ENCODE measurements at regions not wholly inside any gene's neighbourhood (a gene's known extent, or its start where the extent isn't known, plus 50 kb on each side); places are given as distances from the start of the nearest gene placed in this dataset.
"Not testable (repeated sequence)": the region's sequence is repeated elsewhere in the genome, so short reads cannot be mapped to it uniquely, and the experiment has no call there.

GRCh38 chr14:21875791-21876190 is 202.2 kb upstream of the OR4E1 start:
- DNase-seq, result no peak

- DNase-seq, result no peak
Observed at GRCh38 chr14:21874946-21875345, 201.3 kb upstream of the OR4E1 start.

- DNase-seq, result no peak
Observed at GRCh38 chr14:21874167-21874566, 200.5 kb upstream of the OR4E1 start.

- peak; percentile 36 to 41 for DNase-seq
Observed at GRCh38 chr14:21868442-21869046, 194.9 kb upstream of the OR4E1 start.

GRCh38 chr14:21867541-21867940 is 193.9 kb upstream of the OR4E1 start:
- no peak for DNase-seq

GRCh38 chr14:21866479-21866878 is 192.9 kb upstream of the OR4E1 start:
- no peak for DNase-seq

- DNase-seq, result no peak
Observed at GRCh38 chr14:21863289-21863688, 189.7 kb upstream of the OR4E1 start.

GRCh38 chr14:21861153-21861552 is 187.5 kb upstream of the OR4E1 start:
- no peak for DNase-seq

GRCh38 chr14:21860172-21860571 is 186.6 kb upstream of the OR4E1 start:
- peak; percentile 39 to 40 for DNase-seq

GRCh38 chr14:21852775-21853174 is 179.2 kb upstream of the OR4E1 start:
- no peak for DNase-seq

- peak; percentile 31 to 59 for DNase-seq
Observed at GRCh38 chr14:21852061-21852664, 178.5 kb upstream of the OR4E1 start.

GRCh38 chr14:21846902-21847301 is 173.3 kb upstream of the OR4E1 start:
- not testable (repeated sequence) for DNase-seq

- DNase-seq, result peak; percentile 29 to 44
Observed at GRCh38 chr14:21846227-21846885, 172.7 kb upstream of the OR4E1 start.

- no peak for DNase-seq
Observed at GRCh38 chr14:21840765-21841164, 167.1 kb upstream of the OR4E1 start.

- no peak for DNase-seq
Observed at GRCh38 chr14:21833836-21834235, 160.2 kb upstream of the OR4E1 start.

- no peak for DNase-seq
Observed at GRCh38 chr14:21825845-21826244, 152.2 kb upstream of the OR4E1 start.

GRCh38 chr14:21825149-21825743 is 151.6 kb upstream of the OR4E1 start:
- DNase-seq, result peak; percentile 33 to 38

GRCh38 chr14:21822109-21822508 is 148.5 kb upstream of the OR4E1 start:
- DNase-seq, result no peak

GRCh38 chr14:21820631-21821030 is 147.0 kb upstream of the OR4E1 start:
- DNase-seq, result no peak

- DNase-seq, result not testable (repeated sequence)
Observed at GRCh38 chr14:21819891-21820290, 146.3 kb upstream of the OR4E1 start.

- DNase-seq, result not testable (repeated sequence)
Observed at GRCh38 chr14:21817010-21817409, 143.4 kb upstream of the OR4E1 start.

GRCh38 chr14:21807975-21808374 is 134.4 kb upstream of the OR4E1 start:
- DNase-seq, result no peak

GRCh38 chr14:21804981-21805380 is 131.4 kb upstream of the OR4E1 start:
- peak; percentile 50 to 58 for DNase-seq

GRCh38 chr14:21802441-21802840 is 128.8 kb upstream of the OR4E1 start:
- no peak for DNase-seq
